ENCODE measurements at regions not wholly inside any gene's neighbourhood (a gene's known extent, or its start where the extent isn't known, plus 50 kb on each side); places are given as distances from the start of the nearest gene placed in this dataset.

GRCh38 chr4:111639876-111640275 lies 505.4 kb upstream of the FAM241A start:
- no peak overlapping the region for H3K9ac ChIP-seq (ENCODE audit: low read length)
- no peak overlapping the region for H3K27ac ChIP-seq (ENCODE audit: low read depth, low read length)
- H2AFZ ChIP-seq (ENCODE audit: low read depth, low read length, severe bottlenecking): no peak overlapping the region
- no peak overlapping the region for H3K4me3 ChIP-seq (ENCODE audit: insufficient read depth, low read length, poor library complexity, severe bottlenecking)
- H3K79me2 ChIP-seq (ENCODE audit: insufficient read depth, low read length): no peaks in the 10 kb centered on the region
- H3K9me3 ChIP-seq (ENCODE audit: insufficient read depth, low read length): no peaks in the 10 kb centered on the region
- H3K4me2 ChIP-seq (ENCODE audit: low read depth, low read length, poor library complexity, severe bottlenecking): no peak overlapping the region
- TF ChIP-seq EZH2phosphoT487 (conservative IDR thresholded peaks at IDR 0.05; ENCODE audit: low read length) (no peak), CTCF (IDR thresholded peaks at IDR 0.05; ENCODE audit: insufficient read depth, low read length, poor library complexity, severe bottlenecking) (no peak)
- H3F3A ChIP-seq (ENCODE audit: insufficient read depth): no peaks in the 10 kb centered on the region
- no peaks in the 10 kb centered on the region for H3K36me3 ChIP-seq (ENCODE audit: low read length)
- no peaks in the 10 kb centered on the region for H4K20me1 ChIP-seq (ENCODE audit: low read depth, low read length)
- no peaks in the 10 kb centered on the region for H3K9me2 ChIP-seq (replicated peaks; ENCODE audit: insufficient read depth, low read length)
- H3K27me3 ChIP-seq (ENCODE audit: low read length): no peaks in the 10 kb centered on the region

DNA sequence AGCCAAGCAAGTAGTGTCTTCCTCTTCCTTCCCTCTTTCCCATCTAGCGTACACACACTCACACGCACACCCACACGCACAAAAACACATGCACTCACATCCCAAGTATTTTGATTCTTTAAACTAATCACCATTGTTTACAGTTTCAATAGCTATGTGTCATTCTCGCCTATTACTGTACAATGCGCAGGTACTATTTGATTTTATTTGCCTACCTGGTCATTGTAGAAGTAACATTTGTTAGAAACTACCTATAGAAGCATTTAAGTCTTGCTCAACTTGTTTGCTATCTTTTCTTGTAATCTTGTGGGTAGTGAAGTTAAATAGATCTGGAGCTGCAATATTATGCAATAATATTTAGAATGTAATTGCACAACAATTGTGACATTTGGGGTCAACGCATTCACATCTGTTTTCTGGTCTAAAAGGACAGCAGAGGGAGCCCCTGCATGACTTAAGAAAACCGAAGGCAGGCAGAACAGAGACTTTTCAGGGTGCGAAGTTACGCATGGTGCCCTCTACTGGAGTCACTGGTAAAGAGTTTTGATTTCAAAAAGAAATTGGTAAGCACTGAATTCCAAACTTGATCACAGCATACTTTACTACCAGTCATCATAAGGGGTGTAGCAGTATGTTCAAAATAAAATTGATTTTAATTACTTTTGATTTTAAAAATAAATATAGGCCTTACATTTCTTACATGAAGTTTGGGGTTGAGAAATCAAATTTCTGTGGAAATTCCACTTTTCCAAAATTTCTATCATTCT lies 503.3 kb upstream of the FAM241A start:
- no peak overlapping the region for H3K4me3 ChIP-seq (ENCODE audit: insufficient read depth, low read length, poor library complexity, severe bottlenecking)
- H2AFZ ChIP-seq (ENCODE audit: low read depth, low read length, severe bottlenecking): no peak overlapping the region
- H3K79me2 ChIP-seq (ENCODE audit: insufficient read depth, low read length): no peaks in the 10 kb centered on the region
- no peaks in the 10 kb centered on the region for H3K36me3 ChIP-seq (ENCODE audit: low read length)
- H3K4me2 ChIP-seq (ENCODE audit: low read depth, low read length, poor library complexity, severe bottlenecking): no peak overlapping the region
- H4K20me1 ChIP-seq (ENCODE audit: low read depth, low read length): no peaks in the 10 kb centered on the region
- H3K9me2 ChIP-seq (replicated peaks; ENCODE audit: insufficient read depth, low read length): no peaks in the 10 kb centered on the region
- H3K27ac ChIP-seq (ENCODE audit: low read depth, low read length): no peak overlapping the region
- no peaks in the 10 kb centered on the region for H3K27me3 ChIP-seq (ENCODE audit: low read length)
- no peaks in the 10 kb centered on the region for H3F3A ChIP-seq (ENCODE audit: insufficient read depth)
- H3K9ac ChIP-seq (ENCODE audit: low read length): no peak overlapping the region
- no peaks in the 10 kb centered on the region for H3K9me3 ChIP-seq (ENCODE audit: insufficient read depth, low read length)
- peak; percentile 62 for TF ChIP-seq CTCF (IDR thresholded peaks at IDR 0.05; ENCODE audit: insufficient read depth, low read length, poor library complexity, severe bottlenecking)
- TF ChIP-seq EZH2phosphoT487 (conservative IDR thresholded peaks at IDR 0.05; ENCODE audit: low read length): no peak

DNA sequence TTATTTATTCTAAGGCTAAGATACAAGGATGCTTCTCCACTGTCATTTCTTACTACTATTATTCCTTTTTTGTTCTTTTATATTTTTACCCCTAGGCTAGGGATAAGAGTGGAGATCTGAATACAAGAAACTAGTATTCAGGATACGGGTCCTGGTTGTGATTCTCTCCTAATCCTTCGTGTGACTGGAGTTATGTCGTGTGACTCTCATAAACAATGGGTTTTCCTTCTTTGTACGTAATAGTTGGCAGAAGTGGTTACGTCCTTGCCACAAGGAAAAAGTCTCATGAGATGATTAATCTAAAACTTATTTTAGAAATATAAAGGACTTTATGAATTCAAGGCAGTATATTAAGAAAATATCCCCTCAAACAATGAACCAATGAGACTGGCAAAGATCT lies 497.2 kb upstream of the FAM241A start:
- TF ChIP-seq EZH2phosphoT487 (conservative IDR thresholded peaks at IDR 0.05; ENCODE audit: low read length) (no peak), CTCF (IDR thresholded peaks at IDR 0.05; ENCODE audit: insufficient read depth, low read length, poor library complexity, severe bottlenecking) (no peak)
- Histone ChIP-seq H2AFZ (ENCODE audit: low read depth, low read length, severe bottlenecking) (no peak overlapping the region), H3F3A (ENCODE audit: insufficient read depth) (no peaks in the 10 kb centered on the region), H3K79me2 (ENCODE audit: insufficient read depth, low read length) (no peaks in the 10 kb centered on the region), H3K36me3 (ENCODE audit: low read length) (no peaks in the 10 kb centered on the region), H3K4me3 (ENCODE audit: insufficient read depth, low read length, poor library complexity, severe bottlenecking) (no peak overlapping the region), H3K9me3 (ENCODE audit: insufficient read depth, low read length) (no peaks in the 10 kb centered on the region), H3K27ac (ENCODE audit: low read depth, low read length) (no peak overlapping the region), H3K9ac (ENCODE audit: low read length) (no peak overlapping the region), H3K4me2 (ENCODE audit: low read depth, low read length, poor library complexity, severe bottlenecking) (no peak overlapping the region), H4K20me1 (ENCODE audit: low read depth, low read length) (no peaks in the 10 kb centered on the region), H3K9me2 (replicated peaks; ENCODE audit: insufficient read depth, low read length) (no peaks in the 10 kb centered on the region), H3K27me3 (ENCODE audit: low read length) (no peaks in the 10 kb centered on the region)
